ENCODE measurements at regions not wholly inside any gene's neighbourhood (a gene's known extent, or its start where the extent isn't known, plus 50 kb on each side); places are given as distances from the start of the nearest gene placed in this dataset.

- TF ChIP-seq DZIP1 (CRISPR knock-in tag; IDR thresholded peaks at IDR 0.05): no peak
- no peak for TF ChIP-seq NFKBIZ (CRISPR knock-in tag; IDR thresholded peaks at IDR 0.05)
- TF ChIP-seq ZNF557 (CRISPR knock-in tag; IDR thresholded peaks at IDR 0.05): no peak
- TF ChIP-seq MXD1 (CRISPR knock-in tag; IDR thresholded peaks at IDR 0.05): no peak
- TF ChIP-seq BCL6 (CRISPR knock-in tag; IDR thresholded peaks at IDR 0.05): no peak
- TF ChIP-seq ZIK1 (CRISPR knock-in tag; IDR thresholded peaks at IDR 0.05; ENCODE audit: borderline replicate concordance, low read depth): no peak
- TF ChIP-seq ZNF580 (CRISPR knock-in tag; IDR thresholded peaks at IDR 0.05; ENCODE audit: borderline replicate concordance, low read depth): no peak
- no peak for TF ChIP-seq MEF2D (CRISPR knock-in tag; IDR thresholded peaks at IDR 0.05)
- no peak for TF ChIP-seq ZSCAN31 (CRISPR knock-in tag; IDR thresholded peaks at IDR 0.05; ENCODE audit: low read depth)
- TF ChIP-seq SIN3B (IDR thresholded peaks at IDR 0.05; ENCODE audit: low read length): no peak
- TF ChIP-seq MXI1 (IDR thresholded peaks at IDR 0.05; ENCODE audit: borderline replicate concordance, low read depth, low read length): peak; percentile 72; the same call in 1 of the 3 replicates
- no peak for TF ChIP-seq MAFF (IDR thresholded peaks at IDR 0.05; ENCODE audit: low read depth, low read length)
Observed at GRCh38 chr12:4027412-4027811, 154.2 kb upstream of the PARP11 start (continued).

DNA sequence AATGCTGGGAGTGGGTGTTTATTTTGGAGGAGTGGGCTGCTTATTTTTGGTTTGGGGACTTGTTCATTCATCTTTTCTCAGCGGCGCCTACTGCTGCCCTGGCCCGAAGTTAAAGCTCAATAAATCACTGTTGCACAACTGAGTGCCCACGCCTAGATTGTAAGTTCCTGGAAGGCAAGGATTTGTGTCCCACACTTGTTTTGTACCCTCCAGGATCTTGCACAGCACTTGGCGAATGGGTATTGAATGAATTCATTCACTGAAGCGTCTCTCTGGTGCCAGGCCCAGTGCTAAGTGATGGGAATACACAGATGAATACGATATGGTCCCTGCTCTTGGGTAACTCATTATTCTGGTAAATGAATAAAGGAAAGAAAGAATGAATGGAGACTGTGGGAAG is 153.3 kb upstream of the PARP11 start:
- ChIA-PET CTCF (ENCODE audit: low intra/inter-chr PET ratio, low total read pairs) (no interaction called here), POLR2A (interaction anchor here (0.7 to 6.9 kb wide), 3 partner anchors 13 to 193 kb away, joined by 3 to 87 read pairs (median 3); no protein-coding TSS in a partner anchor)
- Histone ChIP-seq H3K79me2 (ENCODE audit: insufficient read depth, low read length) (no peaks in the 10 kb centered on the region), H3K9ac (ENCODE audit: insufficient read depth, low read depth, low read length) (no peak overlapping the region), H3K27ac (ENCODE audit: extremely low read length, insufficient read depth, low read length) (peak overlapping the region; percentile 68), H3K9me3 (ENCODE audit: low read length) (no peaks in the 10 kb centered on the region), H2AFZ (ENCODE audit: low read length) (no peak overlapping the region), H3K4me3 (replicated peaks in 1 of 3; ENCODE audit: insufficient read depth in 1 of 3, low read depth in 2 of 3, low read length in 3 of 3) (no peak overlapping the region), H3K4me1 (ENCODE audit: insufficient read depth, low read length) (peaks cover 49% of the 10 kb centered on the region), H4K20me1 (ENCODE audit: insufficient read depth, low read length) (no peaks in the 10 kb centered on the region), H3K27me3 (ENCODE audit: control insufficient read depth in 1 of 2, insufficient read depth in 2 of 2, low read length in 2 of 2) (no peaks in the 10 kb centered on the region), H3K4me2 (ENCODE audit: low read depth, low read length) (no peak overlapping the region), H3K36me3 (replicated peaks in 1 of 2; ENCODE audit: control insufficient read depth in 1 of 2, insufficient read depth in 2 of 2, low read length in 2 of 2) (no peaks in the 10 kb centered on the region)
- 97% methylated on average over 7 of the region's 7 CpGs for whole genome bisulfite sequencing (ENCODE audit: low lambda C conversion rate)
- no TSS peak for BruUV-seq (replicated peaks)
- intact Hi-C loops (cut with micrococcal nuclease; ENCODE audit: unreplicated experiment) (no loop called here), in situ Hi-C loops (cut with HindIII; ENCODE audit: extremely low pct_ligation_motif_present, low pct_unique_long_range_greater_than_20kb) (no loop called here)
- FAIRE-seq (no peak), ATAC-seq (no peak), DNase-seq (ENCODE audit: low spot score) (no peak)
- TF ChIP-seq ETV6 (CRISPR knock-in tag; conservative IDR thresholded peaks at IDR 0.05): no peak
- TF ChIP-seq ZKSCAN5 (CRISPR knock-in tag; IDR thresholded peaks at IDR 0.05): no peak
- TF ChIP-seq MAFF (IDR thresholded peaks at IDR 0.05; ENCODE audit: low read depth, low read length): no peak
- TF ChIP-seq SALL2 (CRISPR knock-in tag; IDR thresholded peaks at IDR 0.05): no peak
